Right renal cortex interstitium (tissue), 3 donors: ENCODE measurements at regions not wholly inside any gene's neighbourhood (a gene's known extent, or its start where the extent isn't known, plus 50 kb on each side); places are given as distances from the start of the nearest gene placed in this dataset.
A peak's percentile ranks its signal among the peaks of the same experiment; 100 is the strongest.

Experiments used
- DNase-seq, 3 donors: peaks; one replicate each; pipeline ENCODE4 v3.0.0-alpha.2; 2013; ENCODE audit warnings: low read depth in 3 of 3, low spot score in 2 of 3

DNA sequence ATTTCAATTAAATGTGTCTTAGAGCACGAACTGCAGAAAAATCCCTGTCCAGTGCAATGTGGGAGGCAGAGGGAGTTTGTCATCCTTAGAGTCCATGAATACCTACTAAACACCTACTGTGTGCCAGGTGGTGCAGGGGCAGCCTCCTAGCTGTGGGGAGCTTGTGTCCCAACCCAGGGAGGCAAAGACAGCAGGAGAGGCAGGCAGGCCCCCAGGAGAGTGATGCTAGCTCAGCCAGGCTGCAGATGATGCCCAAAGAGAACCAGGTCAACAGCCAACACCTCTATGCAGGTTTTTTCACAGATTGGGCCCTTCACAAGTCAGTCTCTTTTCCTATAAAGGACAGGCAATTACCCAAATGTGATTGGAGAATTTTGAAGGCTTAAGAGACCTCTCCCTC, 108.2 kb upstream of the UQCRFS1 start:
- no peak for DNase-seq

DNA sequence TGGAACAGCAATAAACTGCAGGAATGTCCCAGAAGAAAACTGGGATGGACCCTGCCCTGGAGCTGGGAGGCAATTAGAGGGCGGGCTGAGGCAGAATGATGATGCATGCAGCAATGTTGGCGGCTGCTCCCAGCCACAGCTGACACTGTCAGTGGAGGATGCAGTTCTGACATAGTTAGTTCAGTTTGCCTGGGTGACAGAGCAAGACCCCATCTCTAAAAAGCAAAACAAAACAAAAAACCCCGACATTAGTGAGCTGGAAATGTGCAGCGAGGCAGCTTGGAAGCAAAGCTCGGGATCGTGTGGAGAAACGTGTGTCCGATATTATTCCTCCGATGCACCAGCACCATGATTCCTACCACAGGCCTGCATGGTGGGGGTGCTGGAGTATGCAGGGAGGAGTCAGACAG, 110.1 kb upstream of the UQCRFS1 start:
- DNase-seq: no peak

DNA sequence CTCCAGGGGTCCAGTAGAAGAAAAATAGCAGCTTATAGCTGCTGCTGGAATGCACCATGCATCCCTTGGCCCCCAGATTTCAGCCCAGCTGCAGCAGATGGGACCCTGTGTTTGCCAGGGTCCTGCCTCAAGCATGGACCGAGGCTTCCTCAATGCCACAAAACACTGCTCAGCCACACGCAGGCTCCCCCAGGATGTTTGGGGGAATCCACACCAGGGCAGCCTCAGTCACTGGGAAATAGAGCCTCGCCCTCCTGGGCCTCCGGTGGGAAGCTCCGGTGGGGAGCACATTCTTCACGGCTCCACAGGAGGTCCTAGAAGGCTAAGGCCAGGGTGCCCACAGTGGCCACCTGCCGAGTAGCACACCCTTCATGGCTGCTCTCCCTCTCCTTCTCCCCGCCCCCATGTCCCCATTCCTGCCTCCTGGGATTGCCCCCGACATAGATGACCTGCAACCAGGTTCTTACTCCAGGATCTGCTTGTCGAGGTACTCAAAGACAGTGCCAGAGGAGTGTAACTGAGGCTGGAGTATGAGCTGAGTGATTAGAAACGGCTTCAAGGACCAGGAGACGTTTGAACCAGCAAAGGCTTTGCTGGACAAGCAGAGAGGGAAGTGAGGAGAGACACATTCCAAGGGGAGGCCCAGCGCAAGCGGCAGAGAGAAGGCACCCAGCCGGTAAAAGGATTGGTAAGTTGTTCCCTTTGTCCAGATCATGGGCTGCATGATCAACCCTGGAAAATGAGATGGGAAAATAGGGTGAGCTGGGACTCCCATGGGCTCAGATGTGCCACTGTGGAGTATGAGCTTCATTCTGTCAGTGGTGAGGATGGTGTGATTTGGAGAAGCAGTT, 110.7 kb upstream of the UQCRFS1 start:
- DNase-seq: no peak

DNA sequence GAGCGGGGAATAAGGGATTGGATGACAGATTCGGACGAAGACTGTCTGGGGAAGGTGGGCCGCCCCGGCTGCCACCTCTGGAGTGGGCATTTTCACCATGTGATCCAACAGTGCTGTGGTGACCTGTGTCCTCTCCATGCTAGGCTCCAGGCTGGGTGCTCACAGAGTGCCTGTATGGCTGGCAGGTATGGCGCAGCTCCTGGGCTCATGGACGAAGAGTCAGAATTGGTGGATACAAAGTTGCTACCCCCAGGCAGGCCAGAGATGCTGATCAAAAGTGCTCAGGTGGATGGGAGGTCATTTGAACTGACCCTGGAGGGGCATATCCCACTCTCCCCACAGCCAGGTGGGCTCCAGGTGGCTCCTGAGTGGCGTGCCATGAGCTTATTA, 111.3 kb upstream of the UQCRFS1 start:
- no peak for DNase-seq

DNA sequence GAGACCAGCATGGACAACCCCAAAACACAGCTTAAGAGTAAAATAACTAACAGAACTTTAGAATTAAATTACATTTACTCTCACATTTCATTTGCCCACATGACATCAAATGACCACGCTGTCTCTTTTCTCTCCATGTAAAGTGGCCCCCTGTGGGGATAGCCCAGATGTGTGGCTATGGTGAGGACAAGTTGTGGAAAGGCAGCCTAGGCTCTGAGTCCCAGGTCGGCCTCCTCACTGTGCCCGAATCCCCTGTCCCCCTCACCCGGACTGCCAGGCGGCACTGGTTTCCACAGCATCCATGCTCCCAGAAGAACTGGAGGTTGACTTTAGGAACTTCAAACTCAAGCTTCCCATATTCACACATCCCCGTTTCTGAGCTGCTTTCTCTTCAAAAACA, 111.8 kb upstream of the UQCRFS1 start:
- DNase-seq: no peak

- DNase-seq: no peak
These were observed 112.5 kb upstream of the UQCRFS1 start for GRCh38 chr19:29325241-29325975.

- no peak for DNase-seq
These were observed 113.4 kb upstream of the UQCRFS1 start for GRCh38 chr19:29326351-29326750.

GRCh38 chr19:29326849-29327840, 114.2 kb upstream of the UQCRFS1 start:
- no peak for DNase-seq

DNA sequence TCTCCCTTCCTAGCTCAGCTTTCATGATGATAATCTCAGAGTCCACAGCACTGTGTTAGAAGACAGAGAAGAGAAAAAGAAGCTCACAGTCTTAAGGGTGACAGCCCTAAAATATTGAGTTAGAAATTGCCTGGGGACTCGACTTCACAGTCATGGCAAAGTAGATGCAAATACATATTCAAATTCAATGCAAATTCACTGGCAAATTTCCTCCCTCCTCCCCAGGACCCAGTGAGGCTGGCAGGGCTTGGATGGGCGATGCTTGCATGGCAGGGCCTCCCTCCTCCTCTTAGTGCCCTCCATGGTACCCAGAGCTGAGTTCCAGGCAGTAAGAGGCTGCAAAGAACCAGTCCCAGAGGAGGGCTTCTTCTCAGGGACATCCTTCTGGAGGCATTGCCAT, 115.6 kb upstream of the UQCRFS1 start:
- no peak for DNase-seq

GRCh38 chr19:29329460-29330134, 116.6 kb upstream of the UQCRFS1 start:
- DNase-seq: peak in 2 of 3 donors; percentile 29 to 63

DNA sequence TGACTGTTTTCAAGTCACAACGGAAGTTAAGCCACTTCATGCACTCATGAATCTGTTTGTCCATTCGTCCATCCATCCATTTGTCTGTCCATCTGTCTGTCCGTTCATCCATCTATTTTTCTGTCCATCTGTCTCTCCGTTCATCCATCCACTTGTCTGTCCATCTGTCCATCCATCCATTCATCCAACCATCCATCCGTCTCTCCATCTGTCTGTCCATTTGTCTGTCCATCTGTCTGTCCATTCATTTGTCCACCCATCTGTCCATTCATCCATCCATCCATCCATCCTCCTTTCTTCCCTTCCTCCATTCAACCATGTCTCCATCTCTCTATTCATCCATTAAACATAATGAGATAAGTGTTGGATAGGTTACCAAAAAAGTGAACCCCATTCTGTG, 123.5 kb upstream of the UQCRFS1 start:
- no peak for DNase-seq

GRCh38 chr19:29337029-29337428, 124.1 kb upstream of the UQCRFS1 start:
- no peak for DNase-seq

DNA sequence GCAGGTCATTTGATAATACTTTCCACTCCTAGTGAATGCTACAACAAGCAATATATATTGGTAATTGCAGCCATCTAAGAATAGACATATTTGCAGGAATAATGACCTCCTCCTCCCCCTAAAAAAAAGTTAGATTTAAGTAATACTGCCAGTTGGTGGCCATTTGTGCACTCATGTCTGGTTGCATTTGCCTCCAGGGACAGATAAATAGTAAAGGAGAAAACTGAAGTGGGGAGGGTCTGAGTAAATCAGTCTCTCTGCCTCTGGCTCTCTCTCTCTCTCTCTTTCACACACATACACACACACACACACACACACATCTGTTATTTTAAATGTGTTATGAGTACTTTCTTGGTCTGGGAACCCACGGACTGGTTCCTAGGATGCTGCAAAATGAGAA, 125.5 kb upstream of the UQCRFS1 start:
- no peak for DNase-seq

GRCh38 chr19:29342721-29343120, 129.8 kb upstream of the UQCRFS1 start:
- no peak for DNase-seq

DNA sequence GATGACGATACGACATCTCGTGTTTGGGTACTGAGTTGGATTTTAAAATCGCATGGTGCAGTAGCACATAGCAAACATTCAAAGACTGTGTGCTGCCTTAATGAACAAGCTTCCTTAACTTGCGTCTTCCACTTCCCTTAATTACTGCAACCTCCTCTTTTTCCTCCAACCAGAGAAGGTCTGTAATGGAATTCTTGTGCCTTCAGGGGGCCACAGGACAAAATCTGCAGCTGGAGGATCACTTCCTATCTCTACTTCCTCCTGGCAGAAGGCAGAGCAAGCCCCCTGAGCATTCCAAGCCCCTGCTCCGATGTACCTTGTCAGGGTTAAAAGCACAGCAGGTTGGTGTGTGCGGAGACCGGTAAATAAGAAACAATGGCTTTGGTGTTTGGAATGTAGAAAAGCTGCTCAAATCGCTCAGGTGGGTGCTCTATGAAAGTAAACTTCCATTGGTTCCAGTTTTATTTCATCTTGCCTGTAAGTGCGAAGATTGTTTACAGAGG, 151.3 kb upstream of the UQCRFS1 start:
- DNase-seq: no peak

GRCh38 chr19:29364999-29365398, 152.0 kb upstream of the UQCRFS1 start:
- no peak for DNase-seq

- no peak for DNase-seq
These were observed 153.0 kb upstream of the UQCRFS1 start for GRCh38 chr19:29365836-29366417.

- DNase-seq: no peak
These were observed 153.8 kb upstream of the UQCRFS1 start for GRCh38 chr19:29366757-29367156.

GRCh38 chr19:29367791-29368222, 154.9 kb upstream of the UQCRFS1 start:
- DNase-seq: no peak

DNA sequence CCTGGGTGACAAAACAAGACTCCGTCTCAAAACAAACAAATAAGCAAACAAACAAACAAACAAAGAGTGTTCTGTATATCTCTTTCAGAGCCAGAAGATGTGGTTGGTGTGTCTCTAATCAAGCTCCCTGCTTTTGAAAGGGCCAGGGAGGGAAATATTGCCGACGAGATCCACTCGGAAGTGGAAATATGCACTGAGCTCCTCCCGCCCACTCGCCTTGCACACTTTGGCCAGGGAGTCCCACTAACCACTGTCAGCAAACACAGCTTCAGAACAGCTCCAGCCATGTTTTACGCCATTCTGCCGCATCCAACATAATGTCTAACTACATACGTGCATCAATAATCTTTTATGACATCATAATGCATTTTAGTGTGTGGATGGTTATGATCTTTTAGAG, 155.5 kb upstream of the VSTM2B start:
- DNase-seq: no peak
